HepG2 (cell line): ENCODE measurements at regions not wholly inside any gene's neighbourhood (a gene's known extent, or its start where the extent isn't known, plus 50 kb on each side); places are given as distances from the start of the nearest gene placed in this dataset.

Experiments used
- CEBPG ChIP-seq: IDR thresholded peaks from 2 replicates; pipeline ENCODE4 v1.6.1; 2016
- CERS6 ChIP-seq: sonication (generic); formaldehyde crosslinking; IDR thresholded peaks from 2 replicates; pipeline ENCODE4 v1.5.0; 2020; ENCODE audit warnings: missing genetic modification reagents
- FOSL2 ChIP-seq: sonication (generic); formaldehyde crosslinking; IDR thresholded peaks from 2 replicates; pipeline ENCODE4 v1.4.0; 2020; ENCODE audit warnings: missing genetic modification reagents
- HOXA9 ChIP-seq: sonication (generic); formaldehyde crosslinking; IDR thresholded peaks from 2 replicates; pipeline ENCODE4 v1.8.1; 2022; ENCODE audit warnings: missing genetic modification reagents, mild to moderate bottlenecking, moderate library complexity, borderline replicate concordance
- NR3C1 ChIP-seq: sonication (generic); formaldehyde crosslinking; IDR thresholded peaks from 2 replicates; pipeline ENCODE4 v1.4.0; 2020; ENCODE audit warnings: missing genetic modification reagents
- PAF1 ChIP-seq: IDR thresholded peaks from 2 replicates; pipeline ENCODE4 v1.6.1; 2016; ENCODE audit warnings: missing genetic modification reagents, missing compliant biosample characterization
- PREB ChIP-seq: sonication (generic); formaldehyde crosslinking; IDR thresholded peaks from 2 replicates; pipeline ENCODE4 v1.4.0; 2020; ENCODE audit warnings: missing genetic modification reagents
- SSRP1 ChIP-seq: IDR thresholded peaks from 2 replicates; pipeline ENCODE4 v1.6.1; 2016; ENCODE audit warnings: control low read depth
- ZNF142 ChIP-seq: sonication (generic); formaldehyde crosslinking; IDR thresholded peaks from 2 replicates; pipeline ENCODE4 v1.4.0; 2020; ENCODE audit warnings: missing genetic modification reagents
- ZNF605 ChIP-seq: sonication (generic); formaldehyde crosslinking; IDR thresholded peaks from 2 replicates; pipeline ENCODE4 v1.8.0; 2022; ENCODE audit warnings: mild to moderate bottlenecking, missing genetic modification reagents
- ZNF740 ChIP-seq: sonication (generic); formaldehyde crosslinking; IDR thresholded peaks from 2 replicates; pipeline ENCODE4 v1.4.0; 2020; ENCODE audit warnings: missing genetic modification reagents
- ZNF816 ChIP-seq: sonication (generic); formaldehyde crosslinking; IDR thresholded peaks from 2 replicates; pipeline ENCODE4 v1.8.0; 2022; ENCODE audit warnings: missing genetic modification reagents, mild to moderate bottlenecking, borderline replicate concordance

- TF ChIP-seq HOXA9: no peak
- no peak for TF ChIP-seq ZNF816
- TF ChIP-seq FOSL2 (CRISPR knock-in tag): no peak
- no peak for TF ChIP-seq PREB (CRISPR knock-in tag)
- TF ChIP-seq CEBPG (CRISPR knock-in tag): no peak
- TF ChIP-seq NR3C1 (CRISPR knock-in tag): no peak
- no peak for TF ChIP-seq ZNF142 (CRISPR knock-in tag)
- TF ChIP-seq CERS6 (CRISPR knock-in tag): no peak
- TF ChIP-seq SSRP1 (CRISPR knock-in tag): no peak
- TF ChIP-seq ZNF605 (CRISPR knock-in tag): no peak
- no peak for TF ChIP-seq PAF1 (CRISPR knock-in tag)
- TF ChIP-seq ZNF740 (CRISPR knock-in tag): no peak
Observed at GRCh38 chr6:148289153-148289552, 53.5 kb upstream of the SASH1 start (continued).
